ENCODE measurements at regions not wholly inside any gene's neighbourhood (a gene's known extent, or its start where the extent isn't known, plus 50 kb on each side); places are given as distances from the start of the nearest gene placed in this dataset.
"Not testable (repeated sequence)": the region's sequence is repeated elsewhere in the genome, so short reads cannot be mapped to it uniquely, and the experiment has no call there.

DNA sequence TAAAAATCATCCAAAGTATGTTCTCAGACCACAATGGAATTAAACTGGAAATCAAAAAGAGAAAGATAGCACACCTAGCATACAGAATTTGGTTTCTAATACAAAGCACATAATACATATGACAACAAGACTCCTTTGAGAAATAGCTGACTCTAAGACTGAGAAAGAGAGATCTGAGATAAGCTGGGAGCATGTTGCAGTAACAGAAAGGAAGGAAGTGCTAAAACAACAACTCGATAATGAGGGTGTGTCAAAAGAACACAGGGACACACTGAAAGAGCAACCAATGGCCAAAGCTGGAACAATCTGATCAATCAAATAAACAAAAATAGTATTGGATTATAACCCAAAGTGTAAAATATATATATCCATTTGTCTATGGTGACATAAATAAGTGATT lies 586.6 kb downstream of the C4orf33 start:
- no peak for DNase-seq (ENCODE audit: low read depth)

- no peak for DNase-seq (ENCODE audit: low read depth)
Observed at GRCh38 chr4:129707949-129708348, 612.0 kb downstream of the C4orf33 start.

DNA sequence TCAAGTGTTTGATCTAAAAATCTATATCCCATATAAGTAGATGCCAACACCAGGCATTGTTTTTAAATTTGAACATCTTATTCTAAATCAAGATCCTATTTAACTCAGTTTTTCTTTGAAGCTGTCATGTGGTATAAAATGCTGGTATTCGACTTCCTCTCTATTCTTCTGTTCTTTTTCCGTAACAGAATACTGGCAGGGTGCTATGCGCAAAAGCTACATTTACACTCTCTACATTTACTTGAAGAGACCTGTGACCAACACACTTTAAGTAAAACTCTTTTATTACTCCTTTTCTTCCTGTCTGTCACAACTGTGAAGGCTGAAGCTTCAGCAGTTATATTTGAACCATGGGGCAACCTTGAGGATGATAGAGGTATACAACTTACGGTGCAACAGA lies 612.8 kb downstream of the C4orf33 start:
- DNase-seq (ENCODE audit: low read depth), result no peak

- no peak for DNase-seq (ENCODE audit: low read depth)
Observed at GRCh38 chr4:129738175-129738574, 642.2 kb downstream of the C4orf33 start.

DNA sequence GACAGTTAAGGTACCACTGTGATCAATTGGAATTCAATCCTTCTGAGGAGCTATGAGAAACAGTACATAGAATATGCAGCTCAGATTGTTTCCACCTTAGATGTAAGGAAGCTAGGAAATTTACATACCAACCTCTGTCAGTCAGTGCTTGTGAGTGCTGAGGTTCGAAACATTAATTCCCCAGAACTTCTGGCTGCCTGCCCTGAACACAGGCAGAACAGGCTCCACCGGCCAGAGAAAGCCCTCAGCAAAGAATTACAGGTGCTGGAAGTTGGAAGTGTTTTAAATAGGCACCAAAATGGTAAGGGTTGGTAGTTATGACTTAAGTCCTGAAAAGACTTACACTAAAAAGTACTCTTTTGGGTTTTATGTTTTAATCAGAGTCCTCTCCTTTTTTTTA lies 651.8 kb downstream of the C4orf33 start:
- no peak for DNase-seq (ENCODE audit: low read depth)

- DNase-seq (ENCODE audit: low read depth), result no peak
Observed at GRCh38 chr4:129748991-129749390, 653.0 kb downstream of the C4orf33 start.

DNA sequence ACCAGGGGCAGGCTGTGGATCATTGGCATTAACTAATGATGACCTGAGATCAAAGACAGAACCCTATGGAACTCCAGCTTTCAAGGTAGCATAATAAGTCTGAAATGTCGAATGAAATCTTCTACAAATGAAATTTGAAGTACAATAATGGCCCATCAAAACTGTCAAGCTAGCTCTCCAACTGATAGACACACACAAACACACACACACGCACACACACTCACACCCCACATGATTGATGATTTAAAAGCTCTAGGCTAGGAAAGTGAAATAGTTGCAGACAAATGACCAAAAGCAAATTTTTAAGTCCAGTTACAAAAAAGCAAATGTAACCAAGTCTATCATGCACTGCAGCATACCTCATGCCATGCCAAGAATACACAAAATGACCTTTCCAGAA lies 655.7 kb downstream of the C4orf33 start:
- DNase-seq (ENCODE audit: low read depth), result no peak

DNA sequence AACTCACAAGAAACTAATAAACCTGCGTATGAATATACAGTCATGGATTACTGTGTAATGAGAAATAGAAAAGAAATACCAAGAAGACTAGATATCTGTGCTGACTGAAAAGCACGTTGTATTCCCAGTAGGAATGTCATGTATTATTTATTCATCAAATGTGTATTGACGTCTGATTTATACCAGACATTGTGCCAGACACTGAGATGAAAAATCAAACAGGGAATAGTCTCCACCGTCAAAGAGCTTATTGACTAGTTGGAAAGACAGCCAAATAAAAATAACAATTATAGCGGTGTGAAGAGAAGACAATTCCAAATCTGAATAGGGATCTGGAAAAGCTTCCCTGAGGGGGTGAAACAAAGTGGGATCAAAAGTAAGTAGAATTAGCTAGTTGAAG lies 687.6 kb downstream of the C4orf33 start:
- DNase-seq (ENCODE audit: low read depth), result no peak

GRCh38 chr4:129788486-129788885 lies 692.5 kb downstream of the C4orf33 start:
- no peak for DNase-seq (ENCODE audit: low read depth)

GRCh38 chr4:129804461-129804981 lies 708.6 kb downstream of the C4orf33 start:
- DNase-seq (ENCODE audit: low read depth), result no peak

- no peak for DNase-seq (ENCODE audit: low read depth)
Observed at GRCh38 chr4:129806986-129807385, 711.0 kb downstream of the C4orf33 start.

GRCh38 chr4:129808242-129808641 lies 712.3 kb downstream of the C4orf33 start:
- DNase-seq (ENCODE audit: low read depth), result no peak

GRCh38 chr4:129821073-129821472 lies 725.1 kb downstream of the C4orf33 start:
- no peak for DNase-seq (ENCODE audit: low read depth)

GRCh38 chr4:129821963-129822362 lies 726.0 kb downstream of the C4orf33 start:
- DNase-seq (ENCODE audit: low read depth), result no peak

DNA sequence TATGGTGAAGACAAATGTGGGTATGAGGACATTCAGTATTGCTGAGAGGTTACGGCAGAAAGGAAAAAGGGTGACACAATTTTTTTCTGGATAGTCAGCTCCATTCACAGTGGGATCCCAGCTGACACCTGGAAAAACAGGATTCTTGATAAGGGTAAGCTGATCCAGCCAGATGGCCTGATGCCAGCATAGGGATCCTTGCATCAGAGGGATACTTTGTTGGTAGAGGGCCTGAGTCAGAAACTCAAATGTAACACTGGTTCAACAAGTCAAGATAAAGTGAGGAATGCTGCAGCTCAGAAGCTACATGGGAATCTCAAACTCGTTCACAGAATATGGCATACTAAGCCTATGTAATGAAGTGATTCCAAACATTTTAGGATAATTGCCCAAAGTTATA lies 726.7 kb downstream of the C4orf33 start:
- DNase-seq (ENCODE audit: low read depth), result no peak

- no peak for DNase-seq (ENCODE audit: low read depth)
Observed at GRCh38 chr4:129823105-129823504, 727.2 kb downstream of the C4orf33 start.

GRCh38 chr4:129829373-129829772 lies 733.4 kb downstream of the C4orf33 start:
- DNase-seq (ENCODE audit: low read depth), result no peak

DNA sequence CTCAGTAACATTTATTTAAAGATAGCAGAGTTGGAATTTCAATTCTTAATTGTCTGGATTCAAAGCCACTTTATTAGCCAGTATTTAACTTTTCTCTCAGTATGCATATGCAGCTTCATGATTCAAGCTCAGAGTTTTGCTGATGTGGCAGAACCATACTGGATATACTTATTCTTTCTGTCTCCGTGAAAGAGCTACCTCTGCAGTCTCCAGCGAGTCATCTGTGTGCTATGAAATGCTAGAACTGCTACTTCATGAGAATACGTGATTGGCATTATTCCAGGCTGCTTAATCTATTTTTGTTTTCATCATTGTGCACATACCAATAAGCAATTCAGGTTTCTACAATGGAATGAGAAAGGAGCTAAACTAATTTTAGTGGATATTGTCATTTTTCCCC lies 743.7 kb downstream of the C4orf33 start:
- DNase-seq (ENCODE audit: low read depth), result no peak

- DNase-seq (ENCODE audit: low read depth), result no peak
Observed at GRCh38 chr4:129842096-129842495, 746.1 kb downstream of the C4orf33 start.

DNA sequence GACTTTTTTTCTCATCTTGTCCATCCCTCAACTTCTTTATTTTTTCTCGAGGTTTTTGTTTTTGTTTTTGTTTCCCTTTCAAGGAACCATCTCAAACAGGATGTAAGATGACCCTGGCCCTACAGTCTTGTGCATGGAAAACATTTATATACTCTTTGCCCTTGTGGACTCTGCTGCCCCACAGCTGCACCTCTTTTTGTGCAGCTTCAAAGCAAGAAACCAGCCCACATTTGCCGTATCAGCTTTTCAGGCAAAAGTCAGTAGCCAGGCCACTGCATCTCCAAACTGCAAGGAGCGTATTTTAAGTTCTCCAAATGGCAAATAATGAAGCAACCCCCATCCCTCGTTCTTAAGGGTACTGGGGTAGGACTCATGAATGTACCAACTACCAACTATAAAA lies 756.5 kb downstream of the C4orf33 start:
- DNase-seq (ENCODE audit: low read depth), result no peak

GRCh38 chr4:129853685-129854467 lies 757.9 kb downstream of the C4orf33 start:
- DNase-seq (ENCODE audit: low read depth), result not testable (repeated sequence)

DNA sequence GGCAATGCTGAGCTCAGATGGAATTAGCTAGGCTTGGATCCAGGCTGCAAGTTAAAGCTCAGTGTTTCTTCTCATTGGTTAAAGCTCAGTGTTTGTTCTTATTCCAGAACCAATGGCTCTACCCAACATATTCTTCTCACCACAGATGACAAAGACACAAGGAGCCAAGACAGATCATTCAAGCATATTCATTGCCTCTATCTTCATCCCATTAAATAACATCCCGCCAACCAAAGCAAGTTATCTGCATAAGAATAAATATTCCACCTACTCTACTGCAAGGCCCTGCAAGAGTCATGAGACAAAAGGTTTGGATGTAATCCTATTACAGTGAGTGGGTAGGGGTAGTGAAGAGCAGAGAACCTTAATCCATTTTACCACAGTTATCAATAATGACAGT lies 766.5 kb downstream of the C4orf33 start:
- DNase-seq (ENCODE audit: low read depth), result no peak

DNA sequence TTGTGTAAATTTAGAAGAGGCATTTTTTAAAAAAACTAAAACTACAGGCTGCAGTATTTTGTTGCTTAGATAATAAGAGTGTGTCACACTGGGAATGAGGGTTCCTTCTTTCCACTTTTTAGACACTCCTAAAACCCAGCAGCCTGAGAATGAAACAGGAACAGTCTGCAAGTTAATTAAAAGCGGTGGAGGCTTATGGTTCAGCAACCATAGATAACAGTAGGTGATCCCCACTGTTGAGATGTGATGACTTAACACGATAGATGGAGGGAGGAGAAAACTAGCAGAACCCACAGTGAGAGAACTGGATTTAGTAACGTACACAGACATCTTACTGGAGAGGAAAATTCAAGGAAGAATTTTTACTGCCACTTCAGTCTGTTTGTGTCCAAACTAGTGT lies 767.3 kb downstream of the C4orf33 start:
- DNase-seq (ENCODE audit: low read depth), result no peak

DNA sequence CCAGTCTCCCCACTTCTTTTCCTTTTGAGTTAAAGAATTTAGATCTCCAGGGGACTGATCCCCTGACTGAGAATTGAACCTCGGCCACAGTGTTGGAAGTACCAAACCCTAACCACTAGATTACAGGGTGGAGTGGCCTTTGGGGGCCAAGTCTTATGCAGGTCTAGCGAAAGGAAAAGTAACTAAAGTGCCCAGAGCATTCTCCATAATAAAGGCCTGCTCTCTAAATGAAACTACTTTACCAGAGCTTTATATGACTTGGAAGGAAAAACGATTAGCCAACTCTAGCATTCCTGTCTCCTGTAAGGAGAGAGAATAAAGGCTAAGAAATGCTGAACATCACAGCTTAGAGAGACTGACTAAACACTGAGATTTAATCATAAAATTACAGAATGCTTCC lies 788.0 kb downstream of the C4orf33 start:
- DNase-seq (ENCODE audit: low read depth), result no peak

Data from stromal cell of bone marrow (primary cell).